NCI-H1417 treated with DMSO at 0.1 percent for 48 hours (cell line): ENCODE measurements at regions not wholly inside any gene's neighbourhood (a gene's known extent, or its start where the extent isn't known, plus 50 kb on each side); places are given as distances from the start of the nearest gene placed in this dataset.

Source experiments
- DNase-seq: peaks from one replicate; lab custom pipeline; 2025; lab: John Stamatoyannopoulos, UW

GRCh38 chr2:479490-480176 lies 191.7 kb upstream of the ALKAL2 start:
- DNase-seq, result no peak

GRCh38 chr2:479031-479430 lies 191.1 kb upstream of the ALKAL2 start:
- no peak for DNase-seq

GRCh38 chr2:471560-471959 lies 183.7 kb upstream of the ALKAL2 start:
- DNase-seq, result no peak

GRCh38 chr2:469514-469913 lies 181.6 kb upstream of the ALKAL2 start:
- no peak for DNase-seq

GRCh38 chr2:468648-469336 lies 180.9 kb upstream of the ALKAL2 start:
- no peak for DNase-seq

- no peak for DNase-seq
Measured at GRCh38 chr2:467892-468647, 180.2 kb upstream of the ALKAL2 start.

GRCh38 chr2:467543-467891 lies 179.6 kb upstream of the ALKAL2 start:
- no peak for DNase-seq

- DNase-seq, result no peak
Measured at GRCh38 chr2:467101-467500, 179.2 kb upstream of the ALKAL2 start.

GRCh38 chr2:464562-465309 lies 176.8 kb upstream of the ALKAL2 start:
- DNase-seq, result no peak

GRCh38 chr2:460861-461260 lies 173.0 kb upstream of the ALKAL2 start:
- DNase-seq, result no peak

- no peak for DNase-seq
Measured at GRCh38 chr2:459931-460330, 172.0 kb upstream of the ALKAL2 start.

- no peak for DNase-seq
Measured at GRCh38 chr2:458425-458815, 170.5 kb upstream of the ALKAL2 start.

- DNase-seq, result no peak
Measured at GRCh38 chr2:457792-458424, 170.0 kb upstream of the ALKAL2 start.

- no peak for DNase-seq
Measured at GRCh38 chr2:457262-457661, 169.4 kb upstream of the ALKAL2 start.

- no peak for DNase-seq
Measured at GRCh38 chr2:455913-456312, 168.0 kb upstream of the ALKAL2 start.

GRCh38 chr2:455015-455705 lies 167.3 kb upstream of the ALKAL2 start:
- DNase-seq, result no peak

- DNase-seq, result no peak
Measured at GRCh38 chr2:453132-453531, 165.2 kb upstream of the ALKAL2 start.

GRCh38 chr2:451495-451894 lies 163.6 kb upstream of the ALKAL2 start:
- no peak for DNase-seq

- no peak for DNase-seq
Measured at GRCh38 chr2:449246-450067, 161.6 kb upstream of the ALKAL2 start.

- DNase-seq, result no peak
Measured at GRCh38 chr2:447902-448665, 160.2 kb upstream of the ALKAL2 start.
